ENCODE measurements at regions not wholly inside any gene's neighbourhood (a gene's known extent, or its start where the extent isn't known, plus 50 kb on each side); places are given as distances from the start of the nearest gene placed in this dataset.

- Histone ChIP-seq H3K27me3 (ENCODE audit: insufficient read depth, low read length) (no peaks in the 10 kb centered on the region), H2AFZ (ENCODE audit: low read depth, low read length) (peak overlapping the region; percentile 72), H3K36me3 (ENCODE audit: insufficient read depth, low read length) (no peaks in the 10 kb centered on the region), H3K9me3 (ENCODE audit: low read length) (no peaks in the 10 kb centered on the region), H3K4me1 (ENCODE audit: insufficient read depth, low read length) (peaks cover 16% of the 10 kb centered on the region), H3K4me3 (ENCODE audit: low read length) (no peak overlapping the region)
Observed at GRCh38 chr14:48748151-48748675, 838.0 kb downstream of the RPS29 start.

DNA sequence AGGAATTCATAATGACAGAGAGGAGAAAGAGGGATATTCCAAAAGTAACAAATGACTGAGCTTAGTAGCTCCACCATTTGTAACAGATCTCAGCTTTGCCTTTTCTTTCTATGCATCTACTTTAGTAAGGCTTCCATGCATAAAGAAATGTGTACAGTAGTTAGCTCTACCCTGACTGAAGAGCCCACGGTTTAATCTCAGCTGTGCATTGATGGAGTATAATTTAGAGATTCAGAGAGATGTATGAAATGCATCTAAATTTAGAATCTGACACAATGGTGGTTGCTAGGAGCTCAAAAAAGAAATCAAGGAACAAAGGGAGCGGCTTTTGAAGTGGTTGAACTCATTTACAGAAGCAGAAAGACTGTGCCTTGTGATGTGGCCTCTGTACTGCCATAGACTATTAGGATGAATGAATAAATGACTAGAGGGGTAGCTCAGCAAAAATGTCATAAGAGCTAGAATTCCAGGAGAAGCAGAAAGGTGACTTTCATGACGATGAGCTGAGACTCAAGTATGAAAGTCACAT, 838.6 kb downstream of the RPS29 start:
- no peaks in the 10 kb centered on the region for H3K27me3 ChIP-seq (ENCODE audit: insufficient read depth, low read length)
- no peaks in the 10 kb centered on the region for H3K36me3 ChIP-seq (ENCODE audit: insufficient read depth, low read length)
- H2AFZ ChIP-seq (ENCODE audit: low read depth, low read length) = peak overlapping the region; percentile 72
- peaks cover 16% of the 10 kb centered on the region for H3K4me1 ChIP-seq (ENCODE audit: insufficient read depth, low read length)
- no peaks in the 10 kb centered on the region for H3K9me3 ChIP-seq (ENCODE audit: low read length)
- no peak overlapping the region for H3K4me3 ChIP-seq (ENCODE audit: low read length)

DNA sequence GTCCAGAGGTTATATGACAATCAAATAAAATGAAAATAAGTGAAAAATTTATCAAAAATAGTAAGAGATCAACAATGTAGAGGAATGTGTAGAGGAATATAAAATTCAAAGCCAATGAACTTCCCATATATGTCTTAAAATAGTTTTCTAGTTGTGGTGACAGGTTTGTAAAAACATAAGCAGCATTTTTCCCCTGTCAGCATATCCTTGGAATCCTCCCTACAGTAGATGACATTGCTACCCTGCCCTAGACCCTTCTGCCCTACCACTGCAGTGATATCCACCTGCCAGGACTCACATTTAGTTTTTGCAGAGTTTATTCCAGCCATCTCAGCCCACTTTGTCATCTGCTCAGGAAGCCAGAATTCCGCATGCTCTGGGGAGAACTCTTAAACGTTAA, 842.0 kb downstream of the RPS29 start:
- Histone ChIP-seq H3K36me3 (ENCODE audit: insufficient read depth, low read length) (no peaks in the 10 kb centered on the region), H3K4me3 (ENCODE audit: low read length) (no peak overlapping the region), H3K9me3 (ENCODE audit: low read length) (no peaks in the 10 kb centered on the region), H3K4me1 (ENCODE audit: insufficient read depth, low read length) (peaks cover 16% of the 10 kb centered on the region), H3K27me3 (ENCODE audit: insufficient read depth, low read length) (peaks cover 3% of the 10 kb centered on the region), H2AFZ (ENCODE audit: low read depth, low read length) (no peak overlapping the region)

- no peak overlapping the region for H3K4me3 ChIP-seq (ENCODE audit: low read length)
- H2AFZ ChIP-seq (ENCODE audit: low read depth, low read length) = no peak overlapping the region
- H3K27me3 ChIP-seq (ENCODE audit: insufficient read depth, low read length) = peaks cover 3% of the 10 kb centered on the region
- no peaks in the 10 kb centered on the region for H3K4me1 ChIP-seq (ENCODE audit: insufficient read depth, low read length)
- H3K9me3 ChIP-seq (ENCODE audit: low read length) = no peaks in the 10 kb centered on the region
- no peaks in the 10 kb centered on the region for H3K36me3 ChIP-seq (ENCODE audit: insufficient read depth, low read length)
Observed at GRCh38 chr14:48738186-48738925, 847.8 kb downstream of the RPS29 start.

DNA sequence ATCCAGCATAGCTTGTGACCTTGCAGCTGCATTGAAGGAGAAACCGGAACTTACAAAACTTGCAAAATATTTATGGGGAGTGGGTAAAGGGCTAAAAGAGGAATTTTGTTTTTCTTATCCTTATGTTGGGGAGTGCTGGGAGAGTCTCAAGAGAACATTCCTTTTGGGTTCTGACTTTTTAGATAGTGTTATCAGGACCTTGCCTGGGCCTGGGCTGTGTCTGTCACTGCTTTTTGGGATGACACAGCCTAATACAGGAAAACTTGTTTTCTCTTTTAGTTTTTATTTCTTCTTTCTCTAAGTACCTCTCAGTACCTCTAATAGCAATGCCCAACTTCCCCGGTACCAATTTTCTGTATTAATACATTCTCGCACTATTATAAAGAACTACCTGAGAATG, 850.6 kb downstream of the RPS29 start:
- H3K9me3 ChIP-seq (ENCODE audit: low read length) = no peaks in the 10 kb centered on the region
- no peaks in the 10 kb centered on the region for H3K4me1 ChIP-seq (ENCODE audit: insufficient read depth, low read length)
- no peaks in the 10 kb centered on the region for H3K27me3 ChIP-seq (ENCODE audit: insufficient read depth, low read length)
- no peak overlapping the region for H3K4me3 ChIP-seq (ENCODE audit: low read length)
- no peak overlapping the region for H2AFZ ChIP-seq (ENCODE audit: low read depth, low read length)
- no peaks in the 10 kb centered on the region for H3K36me3 ChIP-seq (ENCODE audit: insufficient read depth, low read length)

GRCh38 chr14:48731260-48731659, 854.9 kb downstream of the RPS29 start:
- Histone ChIP-seq H3K4me1 (ENCODE audit: insufficient read depth, low read length) (no peaks in the 10 kb centered on the region), H3K36me3 (ENCODE audit: insufficient read depth, low read length) (no peaks in the 10 kb centered on the region)

GRCh38 chr14:48726080-48726642, 860.0 kb downstream of the RPS29 start:
- H2AFZ ChIP-seq (ENCODE audit: low read depth, low read length) = no peak overlapping the region
- H3K9me3 ChIP-seq (ENCODE audit: low read length) = no peaks in the 10 kb centered on the region
- no peaks in the 10 kb centered on the region for H3K36me3 ChIP-seq (ENCODE audit: insufficient read depth, low read length)
- no peaks in the 10 kb centered on the region for H3K4me1 ChIP-seq (ENCODE audit: insufficient read depth, low read length)
- H3K4me3 ChIP-seq (ENCODE audit: low read length) = no peak overlapping the region
- no peaks in the 10 kb centered on the region for H3K27me3 ChIP-seq (ENCODE audit: insufficient read depth, low read length)

More at GRCh38 chr14:48731260-48731659, 854.9 kb downstream of the RPS29 start:
- no peak overlapping the region for H2AFZ ChIP-seq (ENCODE audit: low read depth, low read length)
- H3K9me3 ChIP-seq (ENCODE audit: low read length) = no peaks in the 10 kb centered on the region
- H3K27me3 ChIP-seq (ENCODE audit: insufficient read depth, low read length) = no peaks in the 10 kb centered on the region
- no peak overlapping the region for H3K4me3 ChIP-seq (ENCODE audit: low read length)

DNA sequence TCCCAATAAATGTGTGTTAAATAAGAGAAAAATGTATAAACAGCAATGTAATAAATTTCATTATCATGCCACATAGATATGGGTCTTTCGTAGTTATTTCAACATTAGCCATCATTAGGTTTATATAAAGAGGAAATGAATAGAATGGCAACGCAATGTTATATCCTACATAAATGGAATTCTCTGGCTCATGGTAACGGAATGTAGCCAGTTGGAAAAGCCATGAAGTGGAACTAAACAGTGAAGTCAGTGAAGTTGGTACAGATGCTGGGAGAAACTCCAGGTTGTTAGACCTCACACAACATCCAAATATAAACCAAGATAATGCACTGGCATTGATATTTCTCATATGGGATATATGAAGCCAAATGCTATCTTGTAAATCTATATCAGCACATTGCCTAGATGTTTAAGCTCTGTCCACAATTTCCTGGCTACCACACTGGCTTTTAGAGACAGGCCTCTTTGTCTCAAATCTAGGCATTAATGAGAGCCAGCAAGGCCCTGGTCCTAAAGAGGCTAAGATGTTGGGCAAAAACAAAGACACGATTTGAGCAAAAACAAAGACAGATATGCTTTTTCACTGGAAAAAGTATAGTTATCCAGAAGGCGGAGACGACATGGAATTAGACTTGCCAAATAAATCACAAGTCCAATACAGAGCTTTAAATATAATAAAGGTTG, 861.0 kb downstream of the RPS29 start:
- no peaks in the 10 kb centered on the region for H3K4me1 ChIP-seq (ENCODE audit: insufficient read depth, low read length)
- H3K9me3 ChIP-seq (ENCODE audit: low read length) = no peaks in the 10 kb centered on the region
- H3K4me3 ChIP-seq (ENCODE audit: low read length) = no peak overlapping the region
- H2AFZ ChIP-seq (ENCODE audit: low read depth, low read length) = no peak overlapping the region
- no peaks in the 10 kb centered on the region for H3K36me3 ChIP-seq (ENCODE audit: insufficient read depth, low read length)
- no peaks in the 10 kb centered on the region for H3K27me3 ChIP-seq (ENCODE audit: insufficient read depth, low read length)

- Histone ChIP-seq H3K27me3 (ENCODE audit: insufficient read depth, low read length) (no peaks in the 10 kb centered on the region), H3K9me3 (ENCODE audit: low read length) (no peaks in the 10 kb centered on the region)
Observed at GRCh38 chr14:48723841-48724495, 862.2 kb downstream of the RPS29 start.

DNA sequence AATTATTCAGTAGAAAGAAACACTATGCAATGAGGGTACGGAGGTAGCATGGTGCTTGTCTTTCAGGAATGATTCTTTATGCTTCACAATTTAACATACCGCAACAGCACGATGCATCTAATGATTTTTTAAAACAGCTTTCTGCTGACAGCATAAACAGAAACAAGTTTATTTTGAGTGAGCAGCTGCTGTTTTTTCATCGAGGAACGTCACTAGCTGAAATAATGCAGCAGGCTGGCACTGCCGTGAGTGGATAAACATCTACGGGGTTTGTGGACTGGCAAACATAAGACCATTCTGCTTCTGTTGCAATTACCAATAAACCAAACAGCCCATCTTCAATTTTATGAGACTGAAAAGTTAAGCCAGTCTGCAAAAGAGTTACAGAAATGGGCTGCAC, 871.8 kb downstream of the RPS29 start:
- H3K4me3 ChIP-seq (ENCODE audit: low read length) = no peak overlapping the region
- H3K27me3 ChIP-seq (ENCODE audit: insufficient read depth, low read length) = no peaks in the 10 kb centered on the region
- H3K9me3 ChIP-seq (ENCODE audit: low read length) = no peaks in the 10 kb centered on the region
- no peak overlapping the region for H2AFZ ChIP-seq (ENCODE audit: low read depth, low read length)
- H3K36me3 ChIP-seq (ENCODE audit: insufficient read depth, low read length) = no peaks in the 10 kb centered on the region
- no peaks in the 10 kb centered on the region for H3K4me1 ChIP-seq (ENCODE audit: insufficient read depth, low read length)

More at GRCh38 chr14:48723841-48724495, 862.2 kb downstream of the RPS29 start:
- Histone ChIP-seq H2AFZ (ENCODE audit: low read depth, low read length) (no peak overlapping the region), H3K4me3 (ENCODE audit: low read length) (no peak overlapping the region), H3K4me1 (ENCODE audit: insufficient read depth, low read length) (no peaks in the 10 kb centered on the region), H3K36me3 (ENCODE audit: insufficient read depth, low read length) (no peaks in the 10 kb centered on the region)

DNA sequence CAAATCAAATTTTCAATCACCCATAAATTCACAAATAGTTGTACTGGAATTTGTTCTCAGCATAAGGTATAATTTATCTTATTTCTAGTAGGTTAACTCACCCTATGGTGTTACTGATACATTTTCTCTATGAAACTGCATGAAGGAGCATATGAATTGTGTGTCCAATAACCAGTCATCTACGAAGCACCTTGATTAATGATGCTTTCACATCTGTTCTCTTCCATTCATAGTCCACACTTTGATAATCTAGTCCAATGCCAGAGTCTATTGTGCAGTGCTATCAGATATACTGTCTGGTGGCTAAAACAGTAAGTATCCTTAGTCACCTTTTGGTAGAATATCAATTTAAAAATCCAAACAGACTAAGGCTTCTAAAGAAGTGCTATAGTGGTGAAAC, 876.0 kb downstream of the RPS29 start:
- no peak overlapping the region for H3K4me3 ChIP-seq (ENCODE audit: low read length)
- H3K27me3 ChIP-seq (ENCODE audit: insufficient read depth, low read length) = no peaks in the 10 kb centered on the region
- no peaks in the 10 kb centered on the region for H3K9me3 ChIP-seq (ENCODE audit: low read length)
- H3K36me3 ChIP-seq (ENCODE audit: insufficient read depth, low read length) = no peaks in the 10 kb centered on the region
- no peak overlapping the region for H2AFZ ChIP-seq (ENCODE audit: low read depth, low read length)
- H3K4me1 ChIP-seq (ENCODE audit: insufficient read depth, low read length) = no peaks in the 10 kb centered on the region

- no peak overlapping the region for H2AFZ ChIP-seq (ENCODE audit: low read depth, low read length)
- H3K9me3 ChIP-seq (ENCODE audit: low read length) = no peaks in the 10 kb centered on the region
- H3K4me3 ChIP-seq (ENCODE audit: low read length) = no peak overlapping the region
- no peaks in the 10 kb centered on the region for H3K36me3 ChIP-seq (ENCODE audit: insufficient read depth, low read length)
- no peaks in the 10 kb centered on the region for H3K4me1 ChIP-seq (ENCODE audit: insufficient read depth, low read length)
- H3K27me3 ChIP-seq (ENCODE audit: insufficient read depth, low read length) = no peaks in the 10 kb centered on the region
Observed at GRCh38 chr14:48709277-48709785, 876.8 kb downstream of the RPS29 start.

All from neuron (in vitro differentiated cells).